ENCODE measurements at regions not wholly inside any gene's neighbourhood (a gene's known extent, or its start where the extent isn't known, plus 50 kb on each side); places are given as distances from the start of the nearest gene placed in this dataset.

DNA sequence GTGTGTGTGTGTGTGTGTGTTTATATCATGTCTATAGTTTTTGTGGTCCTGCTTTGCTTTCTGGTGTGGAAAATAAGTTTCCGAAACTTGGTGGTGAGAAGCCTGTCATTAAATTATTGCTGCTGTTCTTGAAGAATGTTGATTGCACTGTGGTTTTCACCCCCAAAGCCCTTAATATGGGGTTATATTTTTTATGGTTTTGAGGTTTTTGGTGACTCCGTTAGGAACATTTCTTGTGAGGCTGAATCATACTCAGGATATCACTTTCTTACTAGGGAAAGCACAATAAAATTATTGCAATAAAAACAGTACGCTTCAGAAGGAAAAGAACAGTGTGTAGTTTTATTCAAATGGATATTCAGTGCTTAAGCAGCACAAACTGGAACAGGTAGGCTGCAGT, 539.1 kb upstream of the MAGEB18 start:
- TF ChIP-seq, protein P1, sequence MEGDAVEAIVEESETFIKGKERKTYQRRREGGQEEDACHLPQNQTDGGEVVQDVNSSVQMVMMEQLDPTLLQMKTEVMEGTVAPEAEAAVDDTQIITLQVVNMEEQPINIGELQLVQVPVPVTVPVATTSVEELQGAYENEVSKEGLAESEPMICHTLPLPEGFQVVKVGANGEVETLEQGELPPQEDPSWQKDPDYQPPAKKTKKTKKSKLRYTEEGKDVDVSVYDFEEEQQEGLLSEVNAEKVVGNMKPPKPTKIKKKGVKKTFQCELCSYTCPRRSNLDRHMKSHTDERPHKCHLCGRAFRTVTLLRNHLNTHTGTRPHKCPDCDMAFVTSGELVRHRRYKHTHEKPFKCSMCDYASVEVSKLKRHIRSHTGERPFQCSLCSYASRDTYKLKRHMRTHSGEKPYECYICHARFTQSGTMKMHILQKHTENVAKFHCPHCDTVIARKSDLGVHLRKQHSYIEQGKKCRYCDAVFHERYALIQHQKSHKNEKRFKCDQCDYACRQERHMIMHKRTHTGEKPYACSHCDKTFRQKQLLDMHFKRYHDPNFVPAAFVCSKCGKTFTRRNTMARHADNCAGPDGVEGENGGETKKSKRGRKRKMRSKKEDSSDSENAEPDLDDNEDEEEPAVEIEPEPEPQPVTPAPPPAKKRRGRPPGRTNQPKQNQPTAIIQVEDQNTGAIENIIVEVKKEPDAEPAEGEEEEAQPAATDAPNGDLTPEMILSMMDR (IDR thresholded peaks at IDR 0.05; ENCODE audit: low read depth, low read length), result no peak
- TF ChIP-seq, protein P2, sequence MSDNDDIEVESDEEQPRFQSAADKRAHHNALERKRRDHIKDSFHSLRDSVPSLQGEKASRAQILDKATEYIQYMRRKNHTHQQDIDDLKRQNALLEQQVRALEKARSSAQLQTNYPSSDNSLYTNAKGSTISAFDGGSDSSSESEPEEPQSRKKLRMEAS (IDR thresholded peaks at IDR 0.05; ENCODE audit: low read depth, low read length), result no peak
- TF ChIP-seq MYC (IDR thresholded peaks at IDR 0.05; ENCODE audit: low read depth, low read length) (no peak), POLR2A (IDR thresholded peaks at IDR 0.05; ENCODE audit: extremely low read depth, insufficient read length) (no peak)
